Ecto neural progenitor cell (in vitro differentiated cells): ENCODE measurements at regions not wholly inside any gene's neighbourhood (a gene's known extent, or its start where the extent isn't known, plus 50 kb on each side); places are given as distances from the start of the nearest gene placed in this dataset.

Source experiments
- DNase-seq: peaks from one replicate; pipeline ENCODE4 v3.0.0-alpha.2; 2018; ENCODE audit warnings: low spot score

GRCh38 chr3:110101361-110101760, 764.0 kb upstream of the DPPA4 start:
- DNase-seq = no peak

DNA sequence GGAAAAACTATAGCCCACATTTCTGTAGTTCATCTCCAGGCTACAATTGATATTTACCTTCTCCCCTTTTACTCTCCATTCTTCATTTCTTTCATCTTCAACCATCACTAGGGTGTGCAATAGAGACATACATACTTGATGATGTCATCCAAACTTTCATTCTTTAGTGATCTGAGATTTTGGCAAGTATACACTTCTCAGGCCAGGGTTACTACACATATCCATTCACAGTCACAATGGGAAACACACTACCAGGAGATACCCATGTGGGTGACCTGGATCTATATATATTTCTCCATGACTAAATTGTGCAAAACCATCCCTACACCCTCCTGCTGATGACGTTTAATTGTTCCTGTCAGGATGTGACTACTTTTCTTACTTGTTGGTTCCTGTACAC, 769.5 kb upstream of the DPPA4 start:
- DNase-seq = no peak

DNA sequence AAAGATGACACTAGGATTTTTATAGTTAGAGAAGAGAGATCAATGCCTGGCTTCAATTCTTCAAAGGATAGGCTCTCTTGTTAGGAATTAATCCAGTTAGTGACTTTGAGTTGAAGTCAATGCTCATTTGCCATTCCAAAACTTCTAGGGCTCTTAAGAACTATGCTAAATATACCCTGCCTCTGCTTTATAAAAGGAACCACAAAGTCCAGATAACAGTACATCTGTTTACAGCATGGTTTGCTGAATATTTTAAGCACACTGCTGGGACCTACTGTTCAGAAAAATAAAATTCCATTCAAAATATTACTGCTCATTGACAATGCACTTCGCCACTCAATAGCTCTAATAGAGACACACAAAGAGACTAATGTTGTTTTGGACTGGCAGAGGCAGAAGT, 786.6 kb upstream of the DPPA4 start:
- DNase-seq = no peak

DNA sequence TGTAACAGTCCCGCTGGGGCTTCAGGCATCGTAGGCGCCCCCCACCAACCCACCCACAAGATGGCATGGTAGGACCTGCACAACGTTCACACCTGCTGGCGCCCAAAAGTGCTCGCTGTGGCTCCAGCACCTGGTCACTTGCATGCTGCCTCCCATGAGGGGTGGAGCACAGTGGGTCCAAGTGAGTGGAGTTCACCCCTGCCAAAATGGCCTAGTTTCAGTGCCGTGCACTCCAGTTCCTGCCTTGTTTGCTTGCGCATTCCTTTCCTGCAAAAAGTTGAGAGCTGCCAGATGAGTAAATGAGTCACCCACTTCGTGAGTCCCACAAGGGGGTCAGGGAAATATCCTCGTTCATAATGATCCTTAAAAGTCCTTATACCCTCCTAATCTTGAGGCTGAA, 788.7 kb upstream of the DPPA4 start:
- DNase-seq = no peak

GRCh38 chr3:110133971-110134370, 796.6 kb upstream of the DPPA4 start:
- DNase-seq = no peak

DNA sequence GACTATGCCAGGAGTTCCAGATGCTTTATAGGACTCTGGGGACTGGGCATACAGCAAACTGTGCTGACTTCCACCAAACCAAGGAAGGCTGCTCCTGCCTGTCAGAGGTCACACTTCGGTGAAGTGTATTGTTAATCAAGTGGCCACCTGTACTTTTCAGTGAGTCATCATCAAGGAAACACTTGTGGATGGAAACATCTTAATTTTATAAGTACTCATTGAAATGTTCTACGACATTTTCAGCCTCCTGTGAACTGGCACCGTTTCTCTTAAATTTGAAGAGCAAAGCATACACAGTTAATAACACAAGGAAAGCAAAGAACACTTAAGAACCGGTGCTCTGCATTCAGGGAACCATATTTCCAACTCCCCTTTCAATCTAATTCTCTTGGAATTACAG, 801.7 kb upstream of the DPPA4 start:
- DNase-seq = no peak

DNA sequence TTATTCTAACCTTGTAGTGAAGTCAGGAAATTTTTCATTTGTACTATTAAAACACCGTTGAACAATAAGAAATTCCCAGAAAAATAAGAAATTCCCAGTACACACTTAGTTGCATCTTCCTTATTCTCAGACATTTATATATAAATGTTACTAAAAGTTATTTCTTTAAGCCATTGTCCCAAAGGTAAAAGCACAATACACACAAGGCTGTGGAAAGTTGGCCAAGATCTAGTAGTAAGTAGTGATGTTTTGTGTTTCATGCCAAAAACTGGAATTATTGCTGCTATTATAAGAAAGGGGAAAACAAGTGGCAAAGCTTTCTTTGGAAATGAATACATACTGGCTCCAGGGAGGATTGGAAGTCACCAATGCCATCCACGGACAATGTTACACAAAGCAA, 802.5 kb upstream of the DPPA4 start:
- DNase-seq = no peak

DNA sequence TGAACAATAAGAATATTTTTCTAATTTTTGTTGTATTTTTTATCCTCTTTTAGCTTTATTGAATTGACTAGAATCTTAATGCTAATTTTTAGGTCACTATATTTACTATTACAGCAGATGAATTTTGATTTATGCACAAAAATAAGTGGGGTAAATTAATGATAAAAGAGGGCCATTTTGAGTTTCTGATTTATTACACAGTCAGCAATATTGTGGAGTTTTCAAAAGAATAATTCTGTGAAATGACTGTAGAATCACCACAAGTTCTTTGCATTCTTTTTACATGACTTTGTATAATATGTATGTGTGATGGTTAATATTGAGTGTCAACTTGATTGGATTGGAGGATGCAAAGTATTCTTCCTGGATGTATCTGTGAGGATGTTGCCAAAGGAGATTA, 812.4 kb upstream of the DPPA4 start:
- no peak for DNase-seq

- DNase-seq = no peak
These were observed 819.9 kb upstream of the DPPA4 start for GRCh38 chr3:110157221-110157620.

- DNase-seq = no peak
These were observed 827.5 kb upstream of the DPPA4 start for GRCh38 chr3:110164632-110165369.

DNA sequence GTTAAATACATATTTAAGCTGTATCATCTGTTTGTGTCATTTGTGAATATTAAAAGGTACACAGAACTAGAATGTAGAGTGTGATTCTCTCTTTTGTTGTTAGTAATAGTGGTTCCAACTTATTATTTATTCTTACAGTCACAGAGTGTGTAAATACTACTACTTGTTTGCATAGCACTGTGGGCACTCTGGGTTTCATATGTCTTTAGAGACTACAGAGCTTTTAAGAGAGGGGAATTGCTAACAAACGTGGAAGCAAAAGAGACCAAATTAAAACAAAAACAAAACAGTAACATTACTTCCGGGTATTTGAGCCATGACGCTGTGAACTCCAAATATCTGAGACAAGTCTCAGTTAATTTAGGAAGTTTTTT, 828.0 kb upstream of the DPPA4 start:
- DNase-seq = no peak

GRCh38 chr3:110165753-110166152, 828.4 kb upstream of the DPPA4 start:
- no peak for DNase-seq

DNA sequence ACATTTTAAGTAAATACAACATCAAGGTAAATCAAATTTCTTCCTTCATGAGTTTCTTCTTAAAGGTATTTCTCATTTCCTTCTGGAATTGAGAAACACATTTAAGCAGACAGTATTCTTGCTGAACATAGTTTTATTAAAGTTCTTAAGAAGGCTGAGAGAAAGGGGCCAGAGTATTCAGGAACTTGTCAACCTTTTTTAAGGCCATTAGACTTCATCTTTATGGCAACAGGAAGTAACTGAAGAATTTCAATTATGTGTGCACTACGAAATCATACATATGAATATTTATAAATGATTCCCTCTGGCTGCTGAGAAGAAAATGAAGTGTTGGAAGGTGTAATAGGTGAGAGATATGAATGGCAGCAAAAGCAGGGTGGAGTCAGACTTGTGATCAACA, 829.4 kb upstream of the DPPA4 start:
- no peak for DNase-seq

- no peak for DNase-seq
These were observed 837.6 kb upstream of the DPPA4 start for GRCh38 chr3:110174908-110175307.

DNA sequence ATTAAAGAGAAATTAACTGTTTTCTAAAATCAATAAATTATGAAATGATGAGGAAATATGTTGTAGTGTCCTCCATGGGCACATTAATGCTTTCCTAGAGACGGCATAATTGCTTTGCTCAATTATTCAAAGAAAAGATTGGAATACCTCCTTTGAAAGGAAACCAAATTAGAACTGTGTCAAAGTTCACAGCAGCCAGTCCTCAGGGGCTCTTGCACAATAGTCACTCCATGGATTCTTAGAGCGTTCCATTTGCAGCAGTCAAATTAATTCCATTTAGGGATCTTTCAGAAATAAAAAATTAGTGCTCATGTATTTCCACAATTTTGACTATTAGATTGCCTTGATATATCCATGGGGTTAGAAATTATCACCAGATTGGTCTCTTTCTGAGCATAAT, 841.6 kb upstream of the DPPA4 start:
- no peak for DNase-seq

DNA sequence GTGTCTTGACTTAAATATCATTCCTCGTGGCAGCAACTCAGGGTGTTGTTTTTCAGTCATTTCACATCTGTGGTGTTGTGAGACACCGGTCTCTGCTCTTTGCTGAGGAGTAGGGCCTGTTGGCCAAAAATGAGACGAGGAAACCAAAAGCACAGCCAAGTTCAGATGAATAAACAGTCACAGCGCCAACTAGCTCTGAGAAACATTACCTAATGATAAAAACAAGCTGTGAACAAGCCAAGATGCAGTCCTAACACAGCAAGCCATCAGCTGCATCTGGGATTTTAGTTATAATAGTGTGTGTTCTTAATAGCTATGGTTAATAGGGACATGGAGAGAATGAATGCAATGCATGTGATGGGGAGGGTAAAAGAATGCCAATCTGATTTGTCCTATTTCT, 843.4 kb upstream of the DPPA4 start:
- no peak for DNase-seq

GRCh38 chr3:110181226-110181625, 843.9 kb upstream of the DPPA4 start:
- no peak for DNase-seq

DNA sequence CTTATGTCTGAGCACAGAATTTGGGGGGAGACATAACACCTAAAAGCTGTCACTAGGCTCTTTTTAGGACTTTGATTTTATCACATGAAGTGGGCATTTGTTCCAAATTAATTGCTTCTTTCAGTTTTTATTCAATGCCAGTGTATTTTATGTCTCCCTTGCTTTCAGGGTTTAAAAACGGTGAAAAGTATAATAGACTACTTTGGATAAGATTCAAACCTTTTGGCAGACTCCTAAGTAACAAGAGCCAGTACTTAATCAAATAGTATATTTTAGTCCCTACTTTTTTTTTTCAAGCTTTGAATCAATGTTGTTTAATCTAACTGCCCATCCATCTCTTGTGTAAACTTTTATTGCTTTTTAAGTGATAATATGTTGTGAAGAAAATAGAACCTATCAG, 847.2 kb upstream of the DPPA4 start:
- no peak for DNase-seq

- no peak for DNase-seq
These were observed 855.7 kb upstream of the DPPA4 start for GRCh38 chr3:110193074-110193473.

DNA sequence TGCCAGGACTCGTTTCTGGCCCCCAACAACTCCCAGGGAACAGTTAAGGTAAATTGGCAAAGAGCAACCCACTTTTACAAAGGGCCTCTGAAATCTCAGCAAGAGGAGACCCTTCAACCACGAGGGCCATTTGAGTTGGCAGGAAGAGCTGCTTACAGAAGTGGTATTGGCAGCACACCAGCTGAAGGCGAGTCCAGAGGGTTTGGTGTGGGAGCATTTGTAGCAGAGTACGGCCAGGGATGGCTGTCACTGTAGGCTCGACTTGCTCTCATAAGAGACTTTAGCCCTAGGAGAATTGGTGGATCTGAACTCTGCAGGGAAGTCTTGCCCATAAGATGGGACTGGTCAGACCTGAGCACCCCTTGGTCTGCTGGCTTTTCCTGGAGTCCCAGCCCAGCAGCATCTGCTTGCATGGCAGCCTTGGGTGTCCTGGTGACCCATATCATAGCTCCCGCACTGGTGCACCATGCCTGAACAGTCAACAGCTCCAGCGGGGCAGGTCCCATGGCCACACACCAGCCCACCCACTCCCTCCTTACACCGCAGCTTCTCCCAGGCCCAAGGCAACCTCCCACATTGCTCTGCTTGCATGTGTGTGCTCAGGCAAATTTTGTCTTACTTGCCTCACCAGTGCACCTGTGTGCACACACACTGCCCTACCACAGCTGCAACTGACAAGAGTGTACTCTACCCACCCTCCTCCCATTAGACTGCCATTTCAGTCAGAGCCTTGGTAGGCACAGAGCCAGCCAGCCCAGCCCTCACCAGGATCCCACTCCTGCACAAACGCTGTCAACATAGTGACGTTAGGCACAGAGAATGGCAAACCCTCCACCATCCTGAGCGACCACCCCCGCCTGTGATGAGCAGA, 861.6 kb upstream of the DPPA4 start:
- no peak for DNase-seq

DNA sequence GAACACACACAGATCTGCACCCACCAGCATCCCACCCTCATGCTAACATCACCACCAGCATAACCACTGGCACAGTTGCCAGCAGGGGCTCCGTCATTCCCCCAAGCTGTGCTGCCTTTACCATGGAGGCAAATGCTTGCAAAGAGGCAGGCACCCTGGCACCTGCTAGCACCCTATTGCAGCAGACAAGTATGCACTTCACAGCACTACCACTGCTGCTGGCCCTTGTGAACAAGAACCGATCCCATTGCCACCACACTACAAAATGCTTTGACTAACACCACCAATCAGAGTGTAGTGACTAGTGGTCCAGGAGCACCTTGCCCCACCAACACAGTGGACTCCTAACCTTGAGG, 862.2 kb upstream of the DPPA4 start:
- no peak for DNase-seq

- no peak for DNase-seq
These were observed 861.4 kb upstream of the NECTIN3 start for GRCh38 chr3:110210086-110210660.

- no peak for DNase-seq
These were observed 845.0 kb upstream of the NECTIN3 start for GRCh38 chr3:110226645-110227044.
